A549 (cell line): ENCODE measurements at regions not wholly inside any gene's neighbourhood (a gene's known extent, or its start where the extent isn't known, plus 50 kb on each side); places are given as distances from the start of the nearest gene placed in this dataset.

ENCODE experiments used
- ATAC-seq, 2 experiments: fragments of 200-7000 bp in 1 of 2; fragments of >200 bp in 1 of 2; cut with Nextera tagmentation in 1 of 2; cut with Tn5 transposase in 1 of 2; 3 replicates each; pipeline versions ENCODE4 v1.8.0 to v1.9.1; 2018 to 2020; ENCODE audit warnings: mild to moderate bottlenecking in 1 of 2, moderate library complexity in 1 of 2
- CTCF ChIA-PET: fragments of 300-600 bp; sonication (Branson Sonifier 250); formaldehyde crosslinking; extraction: SDS; loops from one replicate; lab custom pipeline; 2021; ENCODE audit warnings: antibody characterized with exemption, inconsistent platforms; lab: Yijun Ruan, JAX
- POLR2A ChIA-PET: fragments of 350-600 bp; formaldehyde crosslinking; extraction: SDS; loops from one replicate; lab custom pipeline; 2021; ENCODE audit warnings: antibody characterized with exemption, inconsistent platforms; lab: Yijun Ruan, JAX
- DNase-seq, 2 experiments: peaks; one replicate each; pipeline versions ENCODE4 v3.0.0 to v3.0.0-alpha.2; 2011 to 2016; ENCODE audit warnings: low read depth in 1 of 2, low spot score in 1 of 2
- FAIRE-seq: peaks from 2 replicates; lab custom pipeline; 2011; peaks lifted over from hg19 to GRCh38; lab: Jason Lieb, UNC
- H3K27ac ChIP-seq, 2 experiments: fragments of >200 bp; sonication (Bioruptor Twin); formaldehyde crosslinking; 3 replicates each; pipeline ENCODE4 v1.5.1; 2016 to 2017
- H3K4me1 ChIP-seq: fragments of >200 bp; sonication (Bioruptor Twin); formaldehyde crosslinking; 3 replicates; pipeline ENCODE4 v1.6.1; 2016
- H3K4me2 ChIP-seq: fragments of >200 bp; sonication (Bioruptor Twin); formaldehyde crosslinking; 3 replicates; pipeline ENCODE4 v1.6.1; 2016
- H3K4me3 ChIP-seq: fragments of >200 bp; sonication (Bioruptor Twin); formaldehyde crosslinking; 3 replicates; pipeline ENCODE4 v1.5.1; 2016
- H3K9me3 ChIP-seq: fragments of >200 bp; sonication (Bioruptor Twin); formaldehyde crosslinking; 3 replicates; pipeline ENCODE4 v1.6.1; 2016
- CBX2 ChIP-seq: fragments of 200-600 bp; sonication (generic); IDR thresholded peaks from 2 replicates; pipeline ENCODE4 v1.6.1; 2016; ENCODE audit warnings: low read depth, mild to moderate bottlenecking, borderline replicate concordance
- CEBPB ChIP-seq, 2 experiments: fragments of >200 bp in 1 of 2; sonication (Bioruptor Twin) in 1 of 2; formaldehyde crosslinking in 1 of 2; IDR thresholded peaks; 2 replicates each; pipeline ENCODE4 v1.6.1; 2012 to 2016
- EHMT2 ChIP-seq: fragments of 200-600 bp; sonication (generic); IDR thresholded peaks from 2 replicates; pipeline ENCODE4 v1.6.1; 2016; ENCODE audit warnings: antibody characterized with exemption, low read depth, mild to moderate bottlenecking, moderate library complexity
- EP300 ChIP-seq, 2 experiments: fragments of >200 bp; sonication (Bioruptor Twin); formaldehyde crosslinking; IDR thresholded peaks; 2 replicates in 1 of 2; 3 replicates in 1 of 2; pipeline ENCODE4 v1.6.1; 2016 to 2017
- ESRRA ChIP-seq: fragments of 150-350 bp; IDR thresholded peaks from 2 replicates; pipeline ENCODE4 v1.6.1; 2014; ENCODE audit warnings: mild to moderate bottlenecking, low read length, borderline replicate concordance
- FOXS1 ChIP-seq: fragments of 250-450 bp; sonication (Bioruptor Pico); IDR thresholded peaks from 2 replicates; pipeline ENCODE4 v1.5.0; 2020; ENCODE audit warnings: mild to moderate bottlenecking, moderate library complexity
- HEYL ChIP-seq: fragments of 250-450 bp; sonication (Bioruptor Pico); IDR thresholded peaks from 2 replicates; pipeline ENCODE4 v1.8.0; 2021; ENCODE audit warnings: mild to moderate bottlenecking, moderate library complexity
- HOXA7 ChIP-seq: fragments of 250-450 bp; sonication (Bioruptor Pico); IDR thresholded peaks from 2 replicates; pipeline ENCODE4 v1.5.0; 2020; ENCODE audit warnings: mild to moderate bottlenecking, moderate library complexity
- HOXB13 ChIP-seq: fragments of 250-450 bp; sonication (Bioruptor Pico); IDR thresholded peaks from 2 replicates; pipeline ENCODE4 v1.5.0; 2020; ENCODE audit warnings: low read depth, mild to moderate bottlenecking, moderate library complexity
- HOXB5 ChIP-seq: fragments of 250-450 bp; sonication (Bioruptor Pico); IDR thresholded peaks from 2 replicates; pipeline ENCODE4 v1.5.0; 2020; ENCODE audit warnings: mild to moderate bottlenecking, moderate library complexity
- JUNB ChIP-seq: fragments of >200 bp; sonication (Bioruptor Twin); formaldehyde crosslinking; IDR thresholded peaks from 2 replicates; pipeline ENCODE4 v1.6.1; 2016
- MAFK ChIP-seq: fragments of 450-650 bp; IDR thresholded peaks from 2 replicates; pipeline ENCODE4 v1.6.1; 2014; ENCODE audit not compliant: partially characterized antibody
- MAZ ChIP-seq: fragments of 150-350 bp; IDR thresholded peaks from 2 replicates; pipeline ENCODE4 v1.6.1; 2014; ENCODE audit warnings: antibody characterized with exemption, low read depth, low read length, borderline replicate concordance
- MYC ChIP-seq: IDR thresholded peaks from 2 replicates; pipeline ENCODE4 v1.6.1; 2012; ENCODE audit warnings: mild to moderate bottlenecking, inconsistent platforms, low read length, improper control_type of control experiment, borderline replicate concordance
- NFE2L2 ChIP-seq: fragments of 150-350 bp; conservative IDR thresholded peaks from 2 replicates; pipeline ENCODE4 v1.6.1; 2014; ENCODE audit warnings: low read length
- PHF8 ChIP-seq: fragments of 200-600 bp; sonication (generic); IDR thresholded peaks from 2 replicates; pipeline ENCODE4 v1.6.1; 2016; ENCODE audit warnings: low read depth, mild to moderate bottlenecking, antibody characterized with exemption, moderate library complexity, borderline replicate concordance
- POLR2A ChIP-seq: IDR thresholded peaks from 2 replicates; pipeline ENCODE4 v1.6.1; 2012; ENCODE audit warnings: mild to moderate bottlenecking, low read length
- POLR2AphosphoS2 ChIP-seq: conservative IDR thresholded peaks from 2 replicates; pipeline ENCODE4 v1.6.1; 2012; ENCODE audit warnings: low read length, improper control_type of control experiment, inconsistent platforms
- RCOR1 ChIP-seq: fragments of 150-350 bp; IDR thresholded peaks from 2 replicates; pipeline ENCODE4 v1.6.1; 2014; ENCODE audit warnings: antibody characterized with exemption, low read length, low read depth
- RNF2 ChIP-seq: fragments of 200-600 bp; sonication (generic); IDR thresholded peaks from 2 replicates; pipeline ENCODE4 v1.6.1; 2016; ENCODE audit warnings: low read depth, mild to moderate bottlenecking, antibody characterized with exemption, moderate library complexity, borderline replicate concordance
- SMC3 ChIP-seq: fragments of >200 bp; sonication (Bioruptor Twin); formaldehyde crosslinking; IDR thresholded peaks from 3 replicates; pipeline ENCODE4 v1.6.1; 2018; ENCODE audit warnings: inconsistent platforms
- TP53 ChIP-seq: fragments of 250-450 bp; sonication (Bioruptor Pico); IDR thresholded peaks from 2 replicates; pipeline ENCODE4 v1.5.0; 2021; ENCODE audit warnings: mild to moderate bottlenecking, moderate library complexity
- ZNF302 ChIP-seq: fragments of 250-450 bp; sonication (Bioruptor Pico); IDR thresholded peaks from 2 replicates; pipeline ENCODE4 v1.9.0; 2021; ENCODE audit warnings: inconsistent platforms, mild to moderate bottlenecking, moderate library complexity
- WGBS: methylation state at CpG from one replicate; pipeline ENCODE4 v1.1.6; 2017; ENCODE audit errors: missing lambda C conversion rate; 5-methylcytosine and 5-hydroxymethylcytosine counted together
- TF ChIP-seq, protein P1 (sequence below): fragments of 150-350 bp; IDR thresholded peaks from 2 replicates; pipeline ENCODE4 v1.6.1; 2014; ENCODE audit warnings: low read depth, mild to moderate bottlenecking, low read length
- TF ChIP-seq, protein P2 (sequence below): fragments of >200 bp; sonication (Bioruptor Twin); formaldehyde crosslinking; IDR thresholded peaks from 3 replicates; pipeline ENCODE4 v1.5.1; 2016
- TF ChIP-seq, protein P3 (sequence below): IDR thresholded peaks from 2 replicates; pipeline ENCODE4 v1.6.1; 2012
- TF ChIP-seq, protein P4 (sequence below): fragments of 250-450 bp; sonication (Bioruptor Pico); IDR thresholded peaks from 2 replicates; pipeline ENCODE4 v1.5.0; 2020; ENCODE audit warnings: low read depth, mild to moderate bottlenecking, moderate library complexity

DNA sequence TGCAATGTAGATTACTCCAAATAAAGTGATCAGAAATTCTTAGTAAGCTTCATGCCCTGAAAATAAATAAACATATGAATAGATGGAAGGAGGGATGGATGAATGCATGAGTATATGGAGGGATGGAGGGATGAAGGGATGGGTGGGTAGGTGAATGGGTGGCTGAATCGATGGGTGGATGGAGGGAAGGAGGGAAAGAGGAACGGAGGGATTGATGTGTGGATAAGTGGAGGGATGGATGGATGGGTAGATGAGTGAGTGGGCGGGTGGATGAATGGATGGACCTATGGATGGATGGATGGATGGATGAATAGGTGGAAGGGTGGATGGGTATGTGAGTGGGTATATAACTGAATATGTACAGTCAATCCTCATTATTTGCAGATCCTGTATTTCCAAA, 276.7 kb upstream of the ACVR2A start:
- H3K4me2 ChIP-seq: no peak overlapping the region
- DNase-seq (no peak), FAIRE-seq (no peak), ATAC-seq (no peak)
- H3K9me3 ChIP-seq: no peaks in the 10 kb centered on the region
- no peaks in the 10 kb centered on the region for H3K4me1 ChIP-seq
- POLR2A ChIA-PET: no interaction called here
- CTCF ChIA-PET: no interaction called here
- TF ChIP-seq HOXB13 (CRISPR knock-in tag) (no peak), HEYL (CRISPR knock-in tag) (no peak), TP53 (no peak), MYC (no peak), HOXB5 (no peak)
- TF ChIP-seq, protein P1, sequence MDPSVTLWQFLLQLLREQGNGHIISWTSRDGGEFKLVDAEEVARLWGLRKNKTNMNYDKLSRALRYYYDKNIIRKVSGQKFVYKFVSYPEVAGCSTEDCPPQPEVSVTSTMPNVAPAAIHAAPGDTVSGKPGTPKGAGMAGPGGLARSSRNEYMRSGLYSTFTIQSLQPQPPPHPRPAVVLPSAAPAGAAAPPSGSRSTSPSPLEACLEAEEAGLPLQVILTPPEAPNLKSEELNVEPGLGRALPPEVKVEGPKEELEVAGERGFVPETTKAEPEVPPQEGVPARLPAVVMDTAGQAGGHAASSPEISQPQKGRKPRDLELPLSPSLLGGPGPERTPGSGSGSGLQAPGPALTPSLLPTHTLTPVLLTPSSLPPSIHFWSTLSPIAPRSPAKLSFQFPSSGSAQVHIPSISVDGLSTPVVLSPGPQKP: no peak
- no peak overlapping the region for H3K27ac ChIP-seq
- WGBS: 0% methylated on average over 3 of the region's 3 CpGs
- no peak overlapping the region for H3K4me3 ChIP-seq

DNA sequence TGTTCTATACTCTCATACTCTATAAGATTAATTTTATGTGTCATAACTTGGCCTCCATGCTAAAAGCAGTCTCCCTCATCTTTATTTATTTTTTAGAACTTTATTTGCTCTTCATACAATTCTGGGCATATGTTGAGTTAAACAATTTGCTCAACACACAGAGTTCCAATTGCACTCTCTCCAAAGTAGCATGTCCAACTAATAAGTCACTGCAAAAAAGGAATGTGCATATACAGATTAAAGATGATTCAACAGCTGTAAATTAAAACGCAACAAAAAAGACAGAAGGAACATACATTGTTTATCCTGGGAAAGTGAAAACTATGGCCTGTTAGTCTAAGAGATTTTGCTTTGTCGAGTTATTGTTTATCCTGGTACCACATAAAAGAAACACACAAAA, 277.7 kb upstream of the ACVR2A start:
- DNase-seq (no peak), FAIRE-seq (no peak), ATAC-seq (no peak)
- H3K4me3 ChIP-seq: no peak overlapping the region
- no peak for TF ChIP-seq MAFK
- TF ChIP-seq MAZ: no peak
- TF ChIP-seq CBX2: no peak
- no peak for TF ChIP-seq FOXS1
- no peak for TF ChIP-seq EP300 (IDR thresholded peaks at IDR 0.05)
- TF ChIP-seq, protein P2, sequence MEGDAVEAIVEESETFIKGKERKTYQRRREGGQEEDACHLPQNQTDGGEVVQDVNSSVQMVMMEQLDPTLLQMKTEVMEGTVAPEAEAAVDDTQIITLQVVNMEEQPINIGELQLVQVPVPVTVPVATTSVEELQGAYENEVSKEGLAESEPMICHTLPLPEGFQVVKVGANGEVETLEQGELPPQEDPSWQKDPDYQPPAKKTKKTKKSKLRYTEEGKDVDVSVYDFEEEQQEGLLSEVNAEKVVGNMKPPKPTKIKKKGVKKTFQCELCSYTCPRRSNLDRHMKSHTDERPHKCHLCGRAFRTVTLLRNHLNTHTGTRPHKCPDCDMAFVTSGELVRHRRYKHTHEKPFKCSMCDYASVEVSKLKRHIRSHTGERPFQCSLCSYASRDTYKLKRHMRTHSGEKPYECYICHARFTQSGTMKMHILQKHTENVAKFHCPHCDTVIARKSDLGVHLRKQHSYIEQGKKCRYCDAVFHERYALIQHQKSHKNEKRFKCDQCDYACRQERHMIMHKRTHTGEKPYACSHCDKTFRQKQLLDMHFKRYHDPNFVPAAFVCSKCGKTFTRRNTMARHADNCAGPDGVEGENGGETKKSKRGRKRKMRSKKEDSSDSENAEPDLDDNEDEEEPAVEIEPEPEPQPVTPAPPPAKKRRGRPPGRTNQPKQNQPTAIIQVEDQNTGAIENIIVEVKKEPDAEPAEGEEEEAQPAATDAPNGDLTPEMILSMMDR: no peak
- TF ChIP-seq NFE2L2: no peak
- TF ChIP-seq RNF2: no peak
- TF ChIP-seq, protein P3, sequence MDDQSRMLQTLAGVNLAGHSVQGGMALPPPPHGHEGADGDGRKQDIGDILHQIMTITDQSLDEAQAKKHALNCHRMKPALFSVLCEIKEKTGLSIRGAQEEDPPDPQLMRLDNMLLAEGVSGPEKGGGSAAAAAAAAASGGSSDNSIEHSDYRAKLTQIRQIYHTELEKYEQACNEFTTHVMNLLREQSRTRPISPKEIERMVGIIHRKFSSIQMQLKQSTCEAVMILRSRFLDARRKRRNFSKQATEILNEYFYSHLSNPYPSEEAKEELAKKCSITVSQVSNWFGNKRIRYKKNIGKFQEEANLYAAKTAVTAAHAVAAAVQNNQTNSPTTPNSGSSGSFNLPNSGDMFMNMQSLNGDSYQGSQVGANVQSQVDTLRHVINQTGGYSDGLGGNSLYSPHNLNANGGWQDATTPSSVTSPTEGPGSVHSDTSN: no peak
- TF ChIP-seq JUNB: no peak
- TF ChIP-seq HEYL (CRISPR knock-in tag): no peak
- TF ChIP-seq ESRRA: no peak
- TF ChIP-seq ZNF302 (CRISPR knock-in tag): no peak
- TF ChIP-seq POLR2AphosphoS2: no peak
- TF ChIP-seq MYC: no peak
- TF ChIP-seq POLR2A: no peak
- 0% methylated on average over 2 of the region's 2 CpGs for WGBS
- CTCF ChIA-PET: no interaction called here
- POLR2A ChIA-PET: no interaction called here
- no peak overlapping the region for H3K27ac ChIP-seq
- H3K9me3 ChIP-seq: no peaks in the 10 kb centered on the region
- no peak overlapping the region for H3K4me2 ChIP-seq
- H3K4me1 ChIP-seq: no peaks in the 10 kb centered on the region

DNA sequence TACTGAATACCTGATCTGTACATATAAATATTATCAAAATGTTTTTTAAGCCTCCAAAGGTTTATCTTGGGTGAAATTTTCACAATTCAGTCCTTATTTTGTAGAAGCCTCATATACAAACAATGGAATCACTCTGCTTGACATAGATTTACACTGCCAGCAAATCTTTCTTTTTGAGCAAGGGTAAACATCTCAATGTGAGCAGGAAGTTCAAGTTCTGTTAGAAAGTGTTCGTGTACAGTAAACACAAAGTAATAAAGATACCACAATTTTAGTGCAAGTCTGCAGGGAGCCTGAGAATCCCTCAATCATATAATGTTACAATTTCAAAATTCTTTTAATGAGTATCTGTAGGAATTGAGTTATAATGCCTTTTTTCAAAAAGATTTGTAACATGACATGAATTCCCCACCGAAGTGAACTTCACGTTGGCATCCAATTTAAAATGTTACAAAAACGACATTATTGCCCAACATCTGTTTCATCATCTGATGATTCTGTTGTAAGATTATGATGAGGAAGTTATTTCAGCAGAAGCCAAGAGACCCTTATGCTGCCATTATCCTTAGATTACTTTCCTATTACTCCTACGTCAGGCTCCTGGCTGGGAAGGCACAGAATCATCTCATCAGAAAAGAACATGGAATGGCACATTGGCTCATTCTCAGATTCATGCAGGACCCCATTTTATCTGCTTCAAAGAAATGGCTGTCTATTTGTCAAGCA, 283.9 kb upstream of the ACVR2A start:
- Histone ChIP-seq H3K4me2 (no peak overlapping the region), H3K4me1 (no peaks in the 10 kb centered on the region), H3K27ac (no peak overlapping the region), H3K4me3 (no peak overlapping the region), H3K9me3 (no peaks in the 10 kb centered on the region)
- no peak for ATAC-seq
- CTCF ChIA-PET: no interaction called here
- no peak for TF ChIP-seq TP53
- no peak for TF ChIP-seq MAZ
- no peak for TF ChIP-seq RCOR1
- TF ChIP-seq POLR2A: no peak
- TF ChIP-seq PHF8: no peak
- no peak for TF ChIP-seq FOXS1
- no peak for TF ChIP-seq EHMT2
- TF ChIP-seq, protein P4, sequence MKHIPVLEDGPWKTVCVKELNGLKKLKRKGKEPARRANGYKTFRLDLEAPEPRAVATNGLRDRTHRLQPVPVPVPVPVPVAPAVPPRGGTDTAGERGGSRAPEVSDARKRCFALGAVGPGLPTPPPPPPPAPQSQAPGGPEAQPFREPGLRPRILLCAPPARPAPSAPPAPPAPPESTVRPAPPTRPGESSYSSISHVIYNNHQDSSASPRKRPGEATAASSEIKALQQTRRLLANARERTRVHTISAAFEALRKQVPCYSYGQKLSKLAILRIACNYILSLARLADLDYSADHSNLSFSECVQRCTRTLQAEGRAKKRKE (CRISPR knock-in tag): no peak
- TF ChIP-seq MYC: no peak
- TF ChIP-seq, protein P3: no peak
- no peak for TF ChIP-seq SMC3
- TF ChIP-seq HOXA7 (CRISPR knock-in tag): no peak
- no peak for TF ChIP-seq HOXB13 (CRISPR knock-in tag)
- TF ChIP-seq CEBPB (IDR thresholded peaks at IDR 0.05): no peak
- no peak for TF ChIP-seq RNF2
- no peak for DNase-seq
- no peak for FAIRE-seq
- WGBS: 20% methylated on average over 5 of the region's 5 CpGs
- POLR2A ChIA-PET: no interaction called here
